Liver (tissue), 8 donors: ENCODE measurements at regions not wholly inside any gene's neighbourhood (a gene's known extent, or its start where the extent isn't known, plus 50 kb on each side); places are given as distances from the start of the nearest gene placed in this dataset.

Source experiments
- DNase-seq: peaks from one replicate; pipeline ENCODE4 v3.0.0-alpha.2; 2017; ENCODE audit warnings: low spot score
- H3K27ac ChIP-seq, 2 donors: one replicate each; pipeline ENCODE4 v1.7.0; 2013; ENCODE audit warnings: inconsistent platforms in 2 of 2, low read length in 2 of 2, control low read depth in 1 of 2, low read depth in 1 of 2, mild to moderate bottlenecking in 1 of 2
- H3K27me3 ChIP-seq, 4 donors: one replicate each; pipeline versions ENCODE4 v1.6.1 to v1.7.0; 2013; ENCODE audit warnings: low read length in 3 of 4, inconsistent platforms in 1 of 4, mild to moderate bottlenecking in 1 of 4, moderate library complexity in 1 of 4; ENCODE audit not compliant: control insufficient read depth in 4 of 4, insufficient read depth in 4 of 4
- H3K36me3 ChIP-seq, 4 donors: one replicate each; pipeline versions ENCODE4 v1.6.1 to v1.7.0; 2013; ENCODE audit warnings: low read length in 3 of 4, mild to moderate bottlenecking in 3 of 4, low read depth in 1 of 4, moderate library complexity in 1 of 4; ENCODE audit not compliant: control insufficient read depth in 4 of 4, insufficient read depth in 3 of 4
- H3K4me1 ChIP-seq, 4 donors: one replicate each; pipeline versions ENCODE4 v1.6.1 to v1.7.0; 2013; ENCODE audit warnings: low read length in 3 of 4, mild to moderate bottlenecking in 3 of 4, moderate library complexity in 1 of 4; ENCODE audit not compliant: control insufficient read depth in 4 of 4, insufficient read depth in 4 of 4
- H3K4me3 ChIP-seq, 3 donors: one replicate each; pipeline versions ENCODE4 v1.6.1 to v1.7.0; 2013; ENCODE audit warnings: low read length in 3 of 3, control low read depth in 1 of 3, low read depth in 1 of 3, mild to moderate bottlenecking in 1 of 3
- H3K9ac ChIP-seq, 2 donors: one replicate each; pipeline ENCODE4 v1.7.0; 2013; ENCODE audit warnings: low read length in 2 of 2, mild to moderate bottlenecking in 2 of 2, moderate library complexity in 2 of 2, control low read depth in 1 of 2, low read depth in 1 of 2
- H3K9me3 ChIP-seq, 4 donors: one replicate each; pipeline versions ENCODE4 v1.6.1 to v1.7.0; 2013; ENCODE audit warnings: low read length in 3 of 4; ENCODE audit not compliant: control insufficient read depth in 4 of 4
- FOXA1 ChIP-seq: IDR thresholded peaks from 2 replicates; pipeline ENCODE4 v1.6.1; 2016; ENCODE audit warnings: antibody characterized with exemption
- FOXA2 ChIP-seq: IDR thresholded peaks from 2 replicates; pipeline ENCODE4 v1.6.1; 2016; ENCODE audit warnings: antibody characterized with exemption
- GABPA ChIP-seq, 2 donors: IDR thresholded peaks in 1 of 2; conservative IDR thresholded peaks in 1 of 2; 2 replicates each; pipeline ENCODE4 v1.6.1; 2016; ENCODE audit warnings: antibody characterized with exemption in 2 of 2, mild to moderate bottlenecking in 1 of 2, moderate library complexity in 1 of 2
- HNF4A ChIP-seq, 2 donors: conservative IDR thresholded peaks; 2 replicates each; pipeline ENCODE4 v1.6.1; 2016; ENCODE audit warnings: antibody characterized with exemption in 2 of 2, mild to moderate bottlenecking in 2 of 2
- HNF4G ChIP-seq: IDR thresholded peaks from 2 replicates; pipeline ENCODE4 v1.6.1; 2016; ENCODE audit warnings: antibody characterized with exemption
- JUND ChIP-seq, 2 donors: IDR thresholded peaks; 2 replicates each; pipeline ENCODE4 v1.6.1; 2016; ENCODE audit warnings: antibody characterized with exemption in 2 of 2
- NR2F2 ChIP-seq: IDR thresholded peaks from 2 replicates; pipeline ENCODE4 v1.6.1; 2016; ENCODE audit warnings: antibody characterized with exemption
- RAD21 ChIP-seq, 2 donors: IDR thresholded peaks; 2 replicates each; pipeline ENCODE4 v1.6.1; 2016; ENCODE audit warnings: antibody characterized with exemption in 2 of 2, mild to moderate bottlenecking in 2 of 2
- RXRA ChIP-seq, 2 donors: IDR thresholded peaks; 2 replicates each; pipeline ENCODE4 v1.6.1; 2017 to 2018; ENCODE audit warnings: antibody characterized with exemption in 2 of 2, mild to moderate bottlenecking in 1 of 2
- SP1 ChIP-seq: IDR thresholded peaks from 2 replicates; pipeline ENCODE4 v1.6.1; 2018; ENCODE audit warnings: antibody characterized with exemption, mild to moderate bottlenecking
- TAF1 ChIP-seq: conservative IDR thresholded peaks from 2 replicates; pipeline ENCODE4 v1.6.1; 2016; ENCODE audit warnings: antibody characterized with exemption, mild to moderate bottlenecking
- YY1 ChIP-seq: IDR thresholded peaks from 2 replicates; pipeline ENCODE4 v1.6.1; 2016; ENCODE audit warnings: antibody characterized with exemption, mild to moderate bottlenecking
- WGBS: extraction: QIAGEN DNeasy Blood & Tissue Kit; methylation state at CpG from one replicate; pipeline ENCODE4 v1.1.7; 2013; 5-methylcytosine and 5-hydroxymethylcytosine counted together
- TF ChIP-seq, protein P1 (sequence below): fragments of 150-350 bp; IDR thresholded peaks from 2 replicates; pipeline ENCODE4 v1.5.1; 2017; ENCODE audit warnings: improper control_type of control experiment, low read depth, low read length; ENCODE audit not compliant: missing input control
- TF ChIP-seq, protein P2 (sequence below): IDR thresholded peaks from 2 replicates; pipeline ENCODE4 v1.6.1; 2016; ENCODE audit warnings: antibody characterized with exemption
- TF ChIP-seq, protein P3 (sequence below): IDR thresholded peaks from 2 replicates; pipeline ENCODE4 v1.6.1; 2016; ENCODE audit warnings: antibody characterized with exemption, mild to moderate bottlenecking
- TF ChIP-seq, protein P4 (sequence below): IDR thresholded peaks from 2 replicates; pipeline ENCODE4 v1.6.1; 2016; ENCODE audit warnings: antibody characterized with exemption
- TF ChIP-seq, protein P5 (sequence below): IDR thresholded peaks from 2 replicates; pipeline ENCODE4 v1.6.1; 2016; ENCODE audit warnings: antibody characterized with exemption
- donor health status: healthy.
- donor health status: healthy.
- donor health status: healthy.
- donor health status: healthy.
- donor health status: healthy.

DNA sequence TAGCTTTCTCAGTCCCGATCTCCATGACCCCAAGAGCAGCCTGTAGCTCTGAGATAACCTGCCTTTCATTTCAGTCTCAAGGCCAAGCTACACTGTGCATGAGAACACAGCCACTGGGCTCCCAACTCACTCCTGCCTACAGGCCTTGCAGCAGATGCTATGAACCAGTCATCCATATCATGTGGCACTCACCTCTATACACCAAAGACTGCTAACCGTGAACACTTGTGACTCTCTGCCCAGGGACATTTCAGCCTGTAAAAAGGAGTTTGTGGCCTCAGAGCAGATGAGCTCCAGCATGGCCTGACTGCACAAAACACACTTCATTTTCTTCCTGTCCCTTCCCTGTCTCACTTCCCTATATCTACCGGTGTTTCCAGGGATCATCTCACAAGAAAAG lies 56.9 kb upstream of the NPY start:
- Histone ChIP-seq H3K4me1 (no peaks in the 10 kb centered on the region), H3K9ac (no peak overlapping the region), H3K27ac (no peak overlapping the region), H3K9me3 (peaks cover 0 to 8% (median 2%) of the 10 kb centered on the region in 4 donors), H3K36me3 (peaks cover 0 to 2% (median 0%) of the 10 kb centered on the region in 4 donors), H3K27me3 (peaks cover 0 to 2% (median 0%) of the 10 kb centered on the region in 4 donors), H3K4me3 (no peak overlapping the region)
- no peak for DNase-seq
- 69% methylated on average over 3 of the region's 3 CpGs for WGBS
- TF ChIP-seq, protein P1, sequence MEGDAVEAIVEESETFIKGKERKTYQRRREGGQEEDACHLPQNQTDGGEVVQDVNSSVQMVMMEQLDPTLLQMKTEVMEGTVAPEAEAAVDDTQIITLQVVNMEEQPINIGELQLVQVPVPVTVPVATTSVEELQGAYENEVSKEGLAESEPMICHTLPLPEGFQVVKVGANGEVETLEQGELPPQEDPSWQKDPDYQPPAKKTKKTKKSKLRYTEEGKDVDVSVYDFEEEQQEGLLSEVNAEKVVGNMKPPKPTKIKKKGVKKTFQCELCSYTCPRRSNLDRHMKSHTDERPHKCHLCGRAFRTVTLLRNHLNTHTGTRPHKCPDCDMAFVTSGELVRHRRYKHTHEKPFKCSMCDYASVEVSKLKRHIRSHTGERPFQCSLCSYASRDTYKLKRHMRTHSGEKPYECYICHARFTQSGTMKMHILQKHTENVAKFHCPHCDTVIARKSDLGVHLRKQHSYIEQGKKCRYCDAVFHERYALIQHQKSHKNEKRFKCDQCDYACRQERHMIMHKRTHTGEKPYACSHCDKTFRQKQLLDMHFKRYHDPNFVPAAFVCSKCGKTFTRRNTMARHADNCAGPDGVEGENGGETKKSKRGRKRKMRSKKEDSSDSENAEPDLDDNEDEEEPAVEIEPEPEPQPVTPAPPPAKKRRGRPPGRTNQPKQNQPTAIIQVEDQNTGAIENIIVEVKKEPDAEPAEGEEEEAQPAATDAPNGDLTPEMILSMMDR: no peak
- TF ChIP-seq HNF4G (no peak), RAD21 (IDR thresholded peaks at IDR 0.05) (no peak), NR2F2 (no peak), JUND (IDR thresholded peaks at IDR 0.05) (no peak), RXRA (IDR thresholded peaks at IDR 0.05) (no peak)
- TF ChIP-seq, protein P2, sequence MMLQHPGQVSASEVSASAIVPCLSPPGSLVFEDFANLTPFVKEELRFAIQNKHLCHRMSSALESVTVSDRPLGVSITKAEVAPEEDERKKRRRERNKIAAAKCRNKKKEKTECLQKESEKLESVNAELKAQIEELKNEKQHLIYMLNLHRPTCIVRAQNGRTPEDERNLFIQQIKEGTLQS: no peak
- TF ChIP-seq, protein P3, sequence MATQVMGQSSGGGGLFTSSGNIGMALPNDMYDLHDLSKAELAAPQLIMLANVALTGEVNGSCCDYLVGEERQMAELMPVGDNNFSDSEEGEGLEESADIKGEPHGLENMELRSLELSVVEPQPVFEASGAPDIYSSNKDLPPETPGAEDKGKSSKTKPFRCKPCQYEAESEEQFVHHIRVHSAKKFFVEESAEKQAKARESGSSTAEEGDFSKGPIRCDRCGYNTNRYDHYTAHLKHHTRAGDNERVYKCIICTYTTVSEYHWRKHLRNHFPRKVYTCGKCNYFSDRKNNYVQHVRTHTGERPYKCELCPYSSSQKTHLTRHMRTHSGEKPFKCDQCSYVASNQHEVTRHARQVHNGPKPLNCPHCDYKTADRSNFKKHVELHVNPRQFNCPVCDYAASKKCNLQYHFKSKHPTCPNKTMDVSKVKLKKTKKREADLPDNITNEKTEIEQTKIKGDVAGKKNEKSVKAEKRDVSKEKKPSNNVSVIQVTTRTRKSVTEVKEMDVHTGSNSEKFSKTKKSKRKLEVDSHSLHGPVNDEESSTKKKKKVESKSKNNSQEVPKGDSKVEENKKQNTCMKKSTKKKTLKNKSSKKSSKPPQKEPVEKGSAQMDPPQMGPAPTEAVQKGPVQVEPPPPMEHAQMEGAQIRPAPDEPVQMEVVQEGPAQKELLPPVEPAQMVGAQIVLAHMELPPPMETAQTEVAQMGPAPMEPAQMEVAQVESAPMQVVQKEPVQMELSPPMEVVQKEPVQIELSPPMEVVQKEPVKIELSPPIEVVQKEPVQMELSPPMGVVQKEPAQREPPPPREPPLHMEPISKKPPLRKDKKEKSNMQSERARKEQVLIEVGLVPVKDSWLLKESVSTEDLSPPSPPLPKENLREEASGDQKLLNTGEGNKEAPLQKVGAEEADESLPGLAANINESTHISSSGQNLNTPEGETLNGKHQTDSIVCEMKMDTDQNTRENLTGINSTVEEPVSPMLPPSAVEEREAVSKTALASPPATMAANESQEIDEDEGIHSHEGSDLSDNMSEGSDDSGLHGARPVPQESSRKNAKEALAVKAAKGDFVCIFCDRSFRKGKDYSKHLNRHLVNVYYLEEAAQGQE: no peak

DNA sequence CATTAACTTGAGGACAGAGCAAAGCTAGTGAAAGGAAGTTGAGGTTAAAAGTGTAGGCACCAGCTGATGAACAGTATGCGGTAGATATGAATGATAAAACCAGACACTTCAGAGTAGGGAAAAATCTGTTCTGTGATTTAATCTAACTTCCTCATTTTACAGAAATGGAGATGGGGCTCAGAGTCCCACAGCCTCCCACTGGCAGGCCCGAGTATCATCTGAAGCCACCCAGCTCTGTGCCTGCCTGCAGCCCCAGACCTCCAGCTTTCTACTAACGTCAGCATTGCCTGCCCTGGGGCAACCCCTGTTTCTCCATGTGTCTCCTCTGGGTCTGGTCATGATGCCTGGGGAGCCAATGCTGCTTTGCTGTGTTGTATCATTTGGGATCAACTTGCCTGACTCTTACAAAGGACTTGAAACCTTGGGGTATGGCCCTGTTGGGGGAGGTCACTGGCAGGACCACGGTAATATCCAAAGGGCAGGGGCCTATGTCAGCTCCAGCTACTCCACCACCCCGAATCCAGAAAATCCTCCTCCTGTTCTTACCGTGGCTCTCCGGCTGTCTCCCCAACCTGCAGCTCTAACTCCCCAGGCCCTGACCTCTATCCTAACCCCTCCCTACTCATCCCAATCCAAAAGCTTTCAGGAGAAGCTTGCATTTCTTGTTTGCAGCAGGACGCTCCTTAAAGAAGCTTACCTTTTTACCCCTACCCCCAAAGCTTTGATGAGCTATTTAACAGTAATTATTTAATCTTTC lies 56.2 kb upstream of the NPY start:
- Histone ChIP-seq H3K9me3 (peaks cover 0 to 8% (median 2%) of the 10 kb centered on the region in 4 donors), H3K4me1 (no peaks in the 10 kb centered on the region), H3K27ac (no peak overlapping the region), H3K36me3 (peaks cover 0 to 2% (median 0%) of the 10 kb centered on the region in 4 donors), H3K27me3 (peaks cover 0 to 2% (median 0%) of the 10 kb centered on the region in 4 donors), H3K9ac (no peak overlapping the region), H3K4me3 (no peak overlapping the region)
- 66% methylated on average over 8 of the region's 8 CpGs for WGBS
- no peak for DNase-seq
- no peak for TF ChIP-seq HNF4G
- TF ChIP-seq, protein P4, sequence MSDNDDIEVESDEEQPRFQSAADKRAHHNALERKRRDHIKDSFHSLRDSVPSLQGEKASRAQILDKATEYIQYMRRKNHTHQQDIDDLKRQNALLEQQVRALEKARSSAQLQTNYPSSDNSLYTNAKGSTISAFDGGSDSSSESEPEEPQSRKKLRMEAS: no peak
- no peak for TF ChIP-seq FOXA2
- TF ChIP-seq, protein P5, sequence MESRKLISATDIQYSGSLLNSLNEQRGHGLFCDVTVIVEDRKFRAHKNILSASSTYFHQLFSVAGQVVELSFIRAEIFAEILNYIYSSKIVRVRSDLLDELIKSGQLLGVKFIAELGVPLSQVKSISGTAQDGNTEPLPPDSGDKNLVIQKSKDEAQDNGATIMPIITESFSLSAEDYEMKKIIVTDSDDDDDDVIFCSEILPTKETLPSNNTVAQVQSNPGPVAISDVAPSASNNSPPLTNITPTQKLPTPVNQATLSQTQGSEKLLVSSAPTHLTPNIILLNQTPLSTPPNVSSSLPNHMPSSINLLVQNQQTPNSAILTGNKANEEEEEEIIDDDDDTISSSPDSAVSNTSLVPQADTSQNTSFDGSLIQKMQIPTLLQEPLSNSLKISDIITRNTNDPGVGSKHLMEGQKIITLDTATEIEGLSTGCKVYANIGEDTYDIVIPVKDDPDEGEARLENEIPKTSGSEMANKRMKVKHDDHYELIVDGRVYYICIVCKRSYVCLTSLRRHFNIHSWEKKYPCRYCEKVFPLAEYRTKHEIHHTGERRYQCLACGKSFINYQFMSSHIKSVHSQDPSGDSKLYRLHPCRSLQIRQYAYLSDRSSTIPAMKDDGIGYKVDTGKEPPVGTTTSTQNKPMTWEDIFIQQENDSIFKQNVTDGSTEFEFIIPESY: no peak
- TF ChIP-seq TAF1: no peak
- no peak for TF ChIP-seq HNF4A (conservative IDR thresholded peaks at IDR 0.05)
- TF ChIP-seq FOXA1: no peak
- no peak for TF ChIP-seq SP1
- TF ChIP-seq, protein P1: no peak
- TF ChIP-seq GABPA (IDR thresholded peaks at IDR 0.05 in 1 of 2, conservative IDR thresholded peaks at IDR 0.05 in 1 of 2): no peak
- TF ChIP-seq JUND (IDR thresholded peaks at IDR 0.05): no peak
- TF ChIP-seq YY1: no peak
- TF ChIP-seq RAD21 (IDR thresholded peaks at IDR 0.05): no peak
